Astrocyte of the cerebellum (primary cell): ENCODE measurements at regions not wholly inside any gene's neighbourhood (a gene's known extent, or its start where the extent isn't known, plus 50 kb on each side); places are given as distances from the start of the nearest gene placed in this dataset.

Experiments used
- DNase-seq: peaks from one replicate; pipeline ENCODE4 v3.0.0-alpha.2; 2011; ENCODE audit warnings: low read depth
- H3K4me3 ChIP-seq: 2 replicates; pipeline ENCODE4 v1.5.1; 2011; ENCODE audit warnings: mild to moderate bottlenecking, low read depth, low read length, moderate library complexity
- CTCF ChIP-seq: IDR thresholded peaks from 2 replicates; pipeline ENCODE4 v1.5.1; 2012; ENCODE audit warnings: low read length, low read depth, moderate library complexity, mild to moderate bottlenecking; ENCODE audit errors: missing control alignments
- in situ Hi-C: cut with HindIII; loops from 2 replicates; pipeline ENCODE4 v1.10.0; 2017; ENCODE audit warnings: low sequenced_read_pairs

GRCh38 chr12:131379738-131380137 is 331.2 kb upstream of the SFSWAP start:
- TF ChIP-seq CTCF, result no peak
- H3K4me3 ChIP-seq, result no peak overlapping the region
- in situ Hi-C loops, result no loop called here
- DNase-seq, result no peak

- H3K4me3 ChIP-seq, result no peak overlapping the region
- DNase-seq, result no peak
- in situ Hi-C loops, result no loop called here
- no peak for TF ChIP-seq CTCF
These were observed 330.5 kb upstream of the SFSWAP start for GRCh38 chr12:131380220-131380964.

DNA sequence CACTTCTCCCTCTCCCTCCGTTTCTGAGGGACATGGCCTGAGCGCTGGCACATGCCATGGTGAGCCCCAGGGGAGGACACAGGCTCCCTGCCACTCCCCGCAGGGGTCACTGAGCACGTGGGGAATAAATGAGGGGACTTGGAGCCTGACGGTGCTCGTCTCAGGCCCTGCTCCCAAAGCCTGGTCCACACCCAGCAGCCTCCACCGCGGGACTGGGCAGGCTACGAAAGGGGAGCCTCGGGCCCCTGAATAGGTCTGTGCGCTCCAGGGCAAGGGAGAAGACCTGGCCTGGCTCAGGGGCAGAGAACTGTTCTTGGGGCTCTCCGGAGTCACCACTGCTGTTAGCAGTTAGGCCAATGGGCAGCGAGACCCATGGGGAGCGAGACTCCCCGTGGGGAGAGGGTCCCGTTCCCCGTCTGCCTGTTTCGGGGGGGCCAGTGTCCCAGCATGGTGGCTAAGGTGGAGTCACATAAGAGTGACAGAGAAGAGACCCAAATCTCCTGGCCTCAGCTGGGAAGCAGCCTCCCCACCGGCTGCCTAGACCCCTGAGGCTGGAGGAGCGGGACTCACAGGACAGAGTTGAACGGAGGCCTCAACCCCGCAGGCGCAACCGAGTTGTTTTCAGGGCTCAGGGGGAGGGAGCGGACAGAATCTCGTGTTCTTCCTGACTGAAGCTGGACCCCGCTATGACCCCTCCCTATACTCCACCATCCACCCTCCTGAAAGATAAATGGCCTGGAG is 329.8 kb upstream of the SFSWAP start:
- in situ Hi-C loops, result no loop called here
- no peak for DNase-seq
- no peak for TF ChIP-seq CTCF
- H3K4me3 ChIP-seq, result no peak overlapping the region

DNA sequence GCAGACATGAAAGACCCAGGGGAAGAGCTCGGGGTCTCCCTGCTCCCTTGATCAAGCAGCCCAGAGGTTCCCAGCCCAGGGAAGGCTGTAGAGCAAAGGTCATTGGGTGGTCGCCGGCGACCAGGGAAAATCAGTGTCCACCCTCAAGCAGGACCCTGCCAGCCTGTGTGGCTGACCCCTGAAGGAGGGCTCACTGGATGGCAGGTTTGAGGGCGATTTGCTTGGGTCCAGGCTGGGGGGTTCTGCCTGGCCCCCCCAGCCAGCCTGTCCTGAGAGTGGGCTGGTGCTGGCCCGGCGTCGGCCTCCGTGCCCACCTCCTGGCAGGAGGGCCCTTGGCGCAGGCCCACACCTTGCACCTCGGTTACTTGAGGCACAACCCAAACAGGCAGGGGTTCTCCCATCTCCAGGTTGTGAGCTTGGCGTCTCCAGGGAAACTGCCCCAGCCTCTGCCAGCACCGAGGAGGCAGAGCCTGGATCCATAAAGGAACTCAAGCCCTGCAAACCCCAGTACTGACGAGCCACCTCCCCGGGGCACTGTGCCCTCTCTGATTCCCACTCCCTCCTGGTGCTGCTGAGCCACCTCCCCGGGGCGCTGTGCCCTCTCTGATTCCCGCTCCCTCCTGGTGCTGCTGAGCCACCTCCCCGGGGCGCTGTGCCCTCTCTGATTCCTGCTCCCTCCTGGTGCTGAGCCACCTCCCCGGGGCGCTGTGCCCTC is 329.0 kb upstream of the SFSWAP start:
- DNase-seq, result no peak
- no peak overlapping the region for H3K4me3 ChIP-seq
- in situ Hi-C loops, result no loop called here
- no peak for TF ChIP-seq CTCF

GRCh38 chr12:131383291-131383690 is 327.6 kb upstream of the SFSWAP start:
- no peak for TF ChIP-seq CTCF

GRCh38 chr12:131383741-131384543 is 326.9 kb upstream of the SFSWAP start:
- H3K4me3 ChIP-seq, result no peak overlapping the region
- TF ChIP-seq CTCF, result no peak
- in situ Hi-C loops, result no loop called here
- DNase-seq, result no peak

More at GRCh38 chr12:131383291-131383690, 327.6 kb upstream of the SFSWAP start:
- DNase-seq, result no peak
- in situ Hi-C loops, result no loop called here
- no peak overlapping the region for H3K4me3 ChIP-seq
